ENCODE measurements at regions not wholly inside any gene's neighbourhood (a gene's known extent, or its start where the extent isn't known, plus 50 kb on each side); places are given as distances from the start of the nearest gene placed in this dataset.

DNA sequence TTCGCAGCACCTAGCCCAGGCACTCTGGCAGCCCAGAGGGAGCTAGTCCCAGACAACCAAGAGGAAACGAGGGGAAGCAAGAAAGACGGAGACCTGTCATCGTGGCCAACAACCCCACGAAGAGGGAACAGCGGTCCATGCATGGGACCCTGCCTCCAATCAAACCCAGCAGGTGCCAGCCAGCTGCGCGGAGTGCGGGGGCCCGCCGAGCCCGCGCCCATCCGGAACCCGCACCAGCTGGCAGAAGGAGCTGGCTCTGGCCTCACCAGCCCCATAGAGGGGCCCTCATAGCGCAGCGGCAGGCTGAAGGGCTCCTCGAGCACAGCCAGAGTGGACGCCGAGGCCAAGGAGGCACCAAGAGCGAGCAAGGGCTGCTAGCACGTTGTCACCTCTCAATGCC, 332.4 kb upstream of the MAGEB18 start:
- Mint-ChIP-seq H3K9me3 (peaks cover 12% of the 10 kb centered on the region), H3K27me3 (ENCODE audit: insufficient read depth, low read depth) (peaks cover 3% of the 10 kb centered on the region), H3K27ac (no peak overlapping the region), H3K4me1 (no peaks in the 10 kb centered on the region), H3K4me3 (no peak overlapping the region), H3K36me3 (no peaks in the 10 kb centered on the region)
- no peaks in the 10 kb centered on the region for H3F3A ChIP-seq (ENCODE audit: low read depth)
- no peak overlapping the region for H3K4me3 ChIP-seq
- H2AFZ ChIP-seq (replicated peaks): no peak overlapping the region
- no peaks in the 10 kb centered on the region for H3K79me2 ChIP-seq (ENCODE audit: low read depth)
- TF ChIP-seq EZH2 (IDR thresholded peaks at IDR 0.05): no peak
- TF ChIP-seq EZH2phosphoT487 (IDR thresholded peaks at IDR 0.05): no peak
- TF ChIP-seq, protein P1, sequence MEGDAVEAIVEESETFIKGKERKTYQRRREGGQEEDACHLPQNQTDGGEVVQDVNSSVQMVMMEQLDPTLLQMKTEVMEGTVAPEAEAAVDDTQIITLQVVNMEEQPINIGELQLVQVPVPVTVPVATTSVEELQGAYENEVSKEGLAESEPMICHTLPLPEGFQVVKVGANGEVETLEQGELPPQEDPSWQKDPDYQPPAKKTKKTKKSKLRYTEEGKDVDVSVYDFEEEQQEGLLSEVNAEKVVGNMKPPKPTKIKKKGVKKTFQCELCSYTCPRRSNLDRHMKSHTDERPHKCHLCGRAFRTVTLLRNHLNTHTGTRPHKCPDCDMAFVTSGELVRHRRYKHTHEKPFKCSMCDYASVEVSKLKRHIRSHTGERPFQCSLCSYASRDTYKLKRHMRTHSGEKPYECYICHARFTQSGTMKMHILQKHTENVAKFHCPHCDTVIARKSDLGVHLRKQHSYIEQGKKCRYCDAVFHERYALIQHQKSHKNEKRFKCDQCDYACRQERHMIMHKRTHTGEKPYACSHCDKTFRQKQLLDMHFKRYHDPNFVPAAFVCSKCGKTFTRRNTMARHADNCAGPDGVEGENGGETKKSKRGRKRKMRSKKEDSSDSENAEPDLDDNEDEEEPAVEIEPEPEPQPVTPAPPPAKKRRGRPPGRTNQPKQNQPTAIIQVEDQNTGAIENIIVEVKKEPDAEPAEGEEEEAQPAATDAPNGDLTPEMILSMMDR (IDR thresholded peaks at IDR 0.05): no peak
- H3K4me1 ChIP-seq: no peaks in the 10 kb centered on the region
- no peak overlapping the region for H3K27ac ChIP-seq
- no peaks in the 10 kb centered on the region for H4K20me1 ChIP-seq (ENCODE audit: low read depth)
- H3K4me2 ChIP-seq: no peak overlapping the region
- H3K27me3 ChIP-seq: no peaks in the 10 kb centered on the region
- peaks cover 4% of the 10 kb centered on the region for H3K9me3 ChIP-seq (ENCODE audit: low read depth)
- H3K9ac ChIP-seq: no peak overlapping the region
- no peaks in the 10 kb centered on the region for H3K36me3 ChIP-seq
- DNase-seq (ENCODE audit: low spot score): no peak

- Histone ChIP-seq H3K4me2 (no peak overlapping the region), H3K4me1 (no peaks in the 10 kb centered on the region), H2AFZ (replicated peaks) (no peak overlapping the region), H3K9ac (no peak overlapping the region), H3F3A (ENCODE audit: low read depth) (no peaks in the 10 kb centered on the region), H3K27me3 (no peaks in the 10 kb centered on the region), H3K79me2 (ENCODE audit: low read depth) (no peaks in the 10 kb centered on the region), H3K9me3 (ENCODE audit: low read depth) (peaks cover 4% of the 10 kb centered on the region), H3K4me3 (no peak overlapping the region), H3K27ac (no peak overlapping the region), H3K36me3 (no peaks in the 10 kb centered on the region), H4K20me1 (ENCODE audit: low read depth) (no peaks in the 10 kb centered on the region)
- Mint-ChIP-seq H3K4me3 (no peak overlapping the region), H3K27ac (no peak overlapping the region), H3K9me3 (peaks cover 12% of the 10 kb centered on the region), H3K27me3 (ENCODE audit: insufficient read depth, low read depth) (peaks cover 3% of the 10 kb centered on the region), H3K36me3 (no peaks in the 10 kb centered on the region), H3K4me1 (no peaks in the 10 kb centered on the region)
- TF ChIP-seq EZH2 (IDR thresholded peaks at IDR 0.05): no peak
- TF ChIP-seq, protein P1 (IDR thresholded peaks at IDR 0.05): no peak
- TF ChIP-seq EZH2phosphoT487 (IDR thresholded peaks at IDR 0.05): no peak
- DNase-seq (ENCODE audit: low spot score): no peak
Measured at GRCh38 chrX:25807022-25807421, 331.1 kb upstream of the MAGEB18 start.

DNA sequence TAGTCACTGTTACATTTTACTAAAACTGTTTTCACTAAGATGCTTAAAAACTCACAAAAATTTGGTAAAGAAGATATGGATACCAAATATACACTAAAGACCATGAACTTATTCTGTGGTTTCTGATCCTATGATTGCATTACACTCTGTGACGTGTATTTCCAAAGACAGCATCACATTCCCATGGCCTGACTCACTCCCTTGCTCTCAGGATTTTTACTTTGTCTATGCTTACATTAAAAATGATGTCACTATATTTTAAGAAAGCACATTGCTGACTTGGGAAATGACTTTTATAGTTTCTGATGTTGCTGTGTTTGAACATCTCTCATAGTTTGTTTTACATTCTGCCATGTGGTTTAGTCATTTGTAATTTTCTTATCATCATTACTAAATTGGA, 327.9 kb upstream of the MAGEB18 start:
- TF ChIP-seq, protein P1 (IDR thresholded peaks at IDR 0.05): no peak
- TF ChIP-seq EZH2phosphoT487 (IDR thresholded peaks at IDR 0.05) (no peak), EZH2 (IDR thresholded peaks at IDR 0.05) (no peak)
- Histone ChIP-seq H3K27ac (no peak overlapping the region), H3K9ac (no peak overlapping the region), H2AFZ (replicated peaks) (no peak overlapping the region), H4K20me1 (ENCODE audit: low read depth) (no peaks in the 10 kb centered on the region), H3K9me3 (ENCODE audit: low read depth) (no peaks in the 10 kb centered on the region), H3K4me3 (no peak overlapping the region), H3K27me3 (no peaks in the 10 kb centered on the region), H3F3A (ENCODE audit: low read depth) (no peaks in the 10 kb centered on the region), H3K79me2 (ENCODE audit: low read depth) (no peaks in the 10 kb centered on the region), H3K4me1 (no peaks in the 10 kb centered on the region), H3K36me3 (no peaks in the 10 kb centered on the region), H3K4me2 (no peak overlapping the region)
- Mint-ChIP-seq H3K9me3 (peaks cover 4% of the 10 kb centered on the region), H3K4me1 (no peaks in the 10 kb centered on the region), H3K4me3 (no peak overlapping the region), H3K36me3 (no peaks in the 10 kb centered on the region), H3K27ac (no peak overlapping the region), H3K27me3 (ENCODE audit: insufficient read depth, low read depth) (peaks cover 3% of the 10 kb centered on the region)
- no peak for DNase-seq (ENCODE audit: low spot score)
